ENCODE measurements at regions not wholly inside any gene's neighbourhood (a gene's known extent, or its start where the extent isn't known, plus 50 kb on each side); places are given as distances from the start of the nearest gene placed in this dataset.

GRCh38 chrX:150160656-150161055, 202.5 kb upstream of the MAMLD1 start:
- Mint-ChIP-seq H3K4me3 (ENCODE audit: unreplicated experiment) (no peak overlapping the region), H3K27me3 (ENCODE audit: low read depth) (no peaks in the 10 kb centered on the region), H3K36me3 (ENCODE audit: low read depth) (no peaks in the 10 kb centered on the region), H3K9me3 (ENCODE audit: low read depth) (peaks cover 4% of the 10 kb centered on the region), H3K27ac (ENCODE audit: unreplicated experiment) (no peak overlapping the region), H3K4me1 (ENCODE audit: low read depth) (peaks cover 33% of the 10 kb centered on the region)
- TF ChIP-seq CTCF (IDR thresholded peaks at IDR 0.05), result no peak
- no peak for DNase-seq (ENCODE audit: low spot score)

GRCh38 chrX:150161193-150161592, 201.9 kb upstream of the MAMLD1 start:
- TF ChIP-seq CTCF (IDR thresholded peaks at IDR 0.05), result no peak
- Mint-ChIP-seq H3K4me1 (ENCODE audit: low read depth) (peaks cover 28% of the 10 kb centered on the region), H3K27me3 (ENCODE audit: low read depth) (no peaks in the 10 kb centered on the region), H3K27ac (ENCODE audit: unreplicated experiment) (no peak overlapping the region), H3K36me3 (ENCODE audit: low read depth) (no peaks in the 10 kb centered on the region), H3K4me3 (ENCODE audit: unreplicated experiment) (no peak overlapping the region), H3K9me3 (ENCODE audit: low read depth) (peaks cover 4% of the 10 kb centered on the region)
- DNase-seq (ENCODE audit: low spot score), result no peak

- Mint-ChIP-seq H3K36me3 (ENCODE audit: low read depth) (no peaks in the 10 kb centered on the region), H3K27me3 (ENCODE audit: low read depth) (no peaks in the 10 kb centered on the region), H3K4me3 (ENCODE audit: unreplicated experiment) (no peak overlapping the region), H3K9me3 (ENCODE audit: low read depth) (peaks cover 4% of the 10 kb centered on the region), H3K27ac (ENCODE audit: unreplicated experiment) (peak overlapping the region; percentile 49), H3K4me1 (ENCODE audit: low read depth) (peaks cover 22% of the 10 kb centered on the region)
- DNase-seq (ENCODE audit: low spot score), result no peak
- no peak for TF ChIP-seq CTCF (IDR thresholded peaks at IDR 0.05)
Measured at GRCh38 chrX:150162141-150162540, 201.0 kb upstream of the MAMLD1 start.

- H3K36me3 Mint-ChIP-seq (ENCODE audit: low read depth), result no peaks in the 10 kb centered on the region
- H3K27ac Mint-ChIP-seq (ENCODE audit: unreplicated experiment), result no peak overlapping the region
- H3K27me3 Mint-ChIP-seq (ENCODE audit: low read depth), result no peaks in the 10 kb centered on the region
- peaks cover 4% of the 10 kb centered on the region for H3K9me3 Mint-ChIP-seq (ENCODE audit: low read depth)
- no peak overlapping the region for H3K4me3 Mint-ChIP-seq (ENCODE audit: unreplicated experiment)
- H3K4me1 Mint-ChIP-seq (ENCODE audit: low read depth), result peaks cover 16% of the 10 kb centered on the region
- no peak for DNase-seq (ENCODE audit: low spot score)
- no peak for TF ChIP-seq CTCF (IDR thresholded peaks at IDR 0.05)
Measured at GRCh38 chrX:150163221-150163930, 199.7 kb upstream of the MAMLD1 start.

GRCh38 chrX:150163956-150164726, 199.0 kb upstream of the MAMLD1 start:
- no peak for DNase-seq (ENCODE audit: low spot score)
- Mint-ChIP-seq H3K4me3 (ENCODE audit: unreplicated experiment) (no peak overlapping the region), H3K9me3 (ENCODE audit: low read depth) (peaks cover 4% of the 10 kb centered on the region), H3K27ac (ENCODE audit: unreplicated experiment) (no peak overlapping the region), H3K36me3 (ENCODE audit: low read depth) (no peaks in the 10 kb centered on the region), H3K27me3 (ENCODE audit: low read depth) (no peaks in the 10 kb centered on the region), H3K4me1 (ENCODE audit: low read depth) (peaks cover 16% of the 10 kb centered on the region)
- TF ChIP-seq CTCF (IDR thresholded peaks at IDR 0.05), result no peak
